GM18498 (cell line): ENCODE measurements at regions not wholly inside any gene's neighbourhood (a gene's known extent, or its start where the extent isn't known, plus 50 kb on each side); places are given as distances from the start of the nearest gene placed in this dataset.
"Not testable (repeated sequence)": the region's sequence is repeated elsewhere in the genome, so short reads cannot be mapped to it uniquely, and the experiment has no call there.

ENCODE experiments used
- ATAC-seq: cut with Tn5 transposase; IDR thresholded peaks from one replicate; pipeline ENCODE4 v1.9.1; 2021; ENCODE audit warnings: mild to moderate bottlenecking, moderate library complexity; ENCODE audit not compliant: unreplicated experiment

DNA sequence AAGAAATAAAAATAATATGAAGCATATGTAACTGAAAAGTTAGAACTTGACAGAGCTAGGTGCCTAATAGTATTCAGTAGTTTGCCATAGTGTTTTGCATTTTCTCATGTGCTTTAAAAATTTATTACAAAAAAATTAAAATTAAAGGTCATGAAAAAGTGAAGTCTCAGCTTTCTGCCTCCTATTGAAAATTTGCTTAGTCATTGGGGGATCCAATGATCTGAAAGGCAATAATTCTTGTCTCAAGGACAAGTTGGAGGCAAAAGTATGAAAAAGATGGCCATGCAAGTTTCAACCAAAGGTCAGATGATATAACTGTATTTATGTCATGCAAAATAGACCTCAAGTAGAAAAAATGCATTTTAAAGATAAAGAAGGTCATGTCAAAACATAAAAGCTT is 140.7 kb downstream of the DUSP10 start:
- no peak for ATAC-seq

GRCh38 chr1:221602830-221603229 is 139.1 kb downstream of the DUSP10 start:
- ATAC-seq: no peak

GRCh38 chr1:221604390-221604789 is 137.5 kb downstream of the DUSP10 start:
- not testable (repeated sequence) for ATAC-seq

- ATAC-seq: no peak
Measured at GRCh38 chr1:221604948-221605347, 136.9 kb downstream of the DUSP10 start.

DNA sequence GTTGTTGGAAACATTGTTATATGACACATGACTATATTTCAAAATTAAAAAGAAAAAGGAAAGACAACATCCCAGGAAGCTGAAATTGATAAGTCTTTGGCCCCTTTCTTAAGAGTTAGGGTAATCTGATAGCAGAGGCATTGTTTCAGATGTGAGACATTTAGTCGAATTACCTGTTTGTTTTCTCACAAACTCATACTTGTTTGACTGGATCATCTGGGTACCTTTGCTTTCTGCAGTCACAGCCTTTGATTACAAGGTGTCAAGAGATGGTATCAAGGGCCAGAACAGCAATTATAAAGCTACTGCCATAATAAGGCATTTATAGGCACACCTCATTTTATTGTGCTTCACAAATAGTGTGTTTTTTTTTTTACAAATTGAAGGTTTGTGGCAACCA is 136.3 kb downstream of the DUSP10 start:
- no peak for ATAC-seq

DNA sequence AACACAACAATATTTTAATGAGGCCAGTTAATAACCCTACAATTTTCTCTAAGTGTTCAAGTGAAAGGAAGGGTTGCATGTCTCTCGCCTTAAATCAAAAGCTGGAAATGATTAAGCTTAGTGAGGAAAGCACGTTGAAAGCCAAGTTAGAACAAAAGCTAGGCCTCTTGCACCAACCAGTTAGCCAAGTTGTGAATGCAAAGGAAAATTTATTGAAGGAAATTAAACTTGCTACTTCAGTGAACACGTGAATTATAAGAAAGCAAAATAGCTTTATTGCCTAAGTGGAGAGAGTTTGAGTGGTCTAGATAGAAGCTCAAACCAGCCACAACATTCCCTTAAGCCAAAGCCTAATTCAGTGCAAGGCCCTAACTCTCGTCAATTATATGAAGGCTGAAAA is 135.6 kb downstream of the DUSP10 start:
- ATAC-seq: no peak

- ATAC-seq: no peak
Measured at GRCh38 chr1:221608835-221609320, 133.0 kb downstream of the DUSP10 start.

DNA sequence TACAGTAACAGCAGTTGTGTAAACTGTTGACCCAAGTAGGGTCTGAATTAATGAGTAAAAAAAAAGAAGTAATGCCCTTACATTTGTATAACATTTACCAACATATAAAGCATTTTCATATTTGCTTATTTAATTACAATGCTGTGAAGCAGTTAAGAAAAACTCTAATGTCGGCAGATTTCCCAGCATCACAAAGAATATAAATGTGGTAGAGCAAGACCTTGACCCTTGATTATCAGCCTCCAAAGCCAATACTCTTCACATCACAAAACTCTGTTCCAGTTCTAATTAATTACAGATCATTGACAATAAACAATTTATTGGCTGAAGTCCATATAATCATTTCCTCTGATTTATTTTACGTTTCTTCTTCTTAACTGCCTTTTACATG is 130.2 kb downstream of the DUSP10 start:
- ATAC-seq: no peak

- no peak for ATAC-seq
Measured at GRCh38 chr1:221612047-221612777, 129.7 kb downstream of the DUSP10 start.

- ATAC-seq: no peak
Measured at GRCh38 chr1:221620437-221621384, 121.2 kb downstream of the DUSP10 start.

DNA sequence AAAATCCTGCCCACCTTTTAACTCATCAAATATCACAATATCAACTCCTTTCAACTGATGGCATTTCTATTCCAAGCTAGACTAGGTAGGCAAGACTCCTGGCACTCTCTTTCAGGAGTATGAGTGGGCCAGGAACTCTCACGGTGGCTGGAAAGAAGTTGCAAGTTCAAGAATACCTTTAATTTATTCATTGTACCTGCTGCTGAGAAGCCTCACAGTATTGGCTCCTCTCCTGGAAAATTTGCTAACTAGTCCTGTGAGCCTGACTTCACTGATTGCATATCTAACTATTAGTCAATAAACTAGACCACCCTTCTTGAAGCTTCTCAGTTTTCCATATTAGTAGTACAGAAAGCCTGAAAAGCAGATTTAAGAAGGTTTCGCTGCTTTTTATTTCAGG is 120.2 kb downstream of the DUSP10 start:
- ATAC-seq: no peak

- ATAC-seq: no peak
Measured at GRCh38 chr1:221622389-221622788, 119.5 kb downstream of the DUSP10 start.

DNA sequence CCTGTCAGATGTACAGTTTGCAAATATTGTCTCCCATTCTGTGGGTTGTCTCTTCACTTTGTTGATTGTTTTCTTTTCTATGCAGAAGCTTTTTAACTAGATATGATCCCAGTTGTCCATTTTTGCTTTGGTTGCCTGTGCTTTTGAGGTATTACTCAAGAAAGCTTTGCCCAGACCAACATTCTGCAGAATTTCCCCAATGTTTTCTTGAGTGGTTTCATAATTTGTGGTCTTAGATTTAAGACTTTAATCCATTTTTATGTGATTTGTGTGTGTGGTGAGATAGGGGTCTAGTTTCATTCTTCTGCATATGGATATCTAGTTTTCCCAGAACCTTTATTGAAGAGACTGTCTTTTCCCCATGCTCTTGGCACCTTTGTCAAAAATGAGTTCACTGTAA is 116.9 kb downstream of the DUSP10 start:
- ATAC-seq: no peak

DNA sequence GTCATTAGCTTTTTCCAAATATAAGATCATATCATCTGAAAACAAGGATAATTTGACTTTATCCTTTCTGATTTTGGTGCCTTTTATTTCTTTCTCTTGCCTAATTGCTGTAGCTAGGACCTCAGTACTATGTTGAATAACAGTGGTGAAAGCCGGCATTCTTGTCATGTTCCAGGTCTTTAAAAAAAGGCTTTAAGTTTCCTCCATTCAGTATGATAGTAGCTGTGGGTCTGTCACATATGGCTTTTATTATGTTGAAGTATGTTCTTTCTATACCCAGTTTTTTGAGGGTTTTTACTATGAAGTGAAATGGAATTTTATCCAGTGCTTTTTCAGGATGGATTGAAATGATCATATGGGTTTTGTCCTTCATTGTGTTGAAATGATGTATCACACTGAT is 115.8 kb downstream of the DUSP10 start:
- ATAC-seq: no peak

GRCh38 chr1:221630236-221630635 is 111.7 kb downstream of the DUSP10 start:
- no peak for ATAC-seq

DNA sequence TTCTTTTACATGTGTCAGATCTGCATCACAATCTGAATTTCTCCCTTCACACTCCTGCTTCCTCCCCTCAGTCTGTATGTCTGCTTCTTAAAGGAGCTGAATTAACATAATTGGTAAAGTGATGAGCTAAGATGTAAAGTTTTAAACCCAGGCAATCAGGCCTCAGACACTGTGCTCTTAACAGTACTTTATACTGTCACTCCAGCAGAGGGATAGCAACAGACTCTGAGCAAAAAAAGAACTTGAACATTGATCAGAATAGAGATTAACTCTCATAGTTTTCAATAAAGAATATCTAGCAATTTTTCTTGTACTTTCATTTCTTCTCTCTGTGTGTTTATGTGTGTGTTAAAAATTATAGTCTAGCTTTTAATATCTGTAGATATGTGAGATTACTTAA is 110.3 kb downstream of the DUSP10 start:
- no peak for ATAC-seq

DNA sequence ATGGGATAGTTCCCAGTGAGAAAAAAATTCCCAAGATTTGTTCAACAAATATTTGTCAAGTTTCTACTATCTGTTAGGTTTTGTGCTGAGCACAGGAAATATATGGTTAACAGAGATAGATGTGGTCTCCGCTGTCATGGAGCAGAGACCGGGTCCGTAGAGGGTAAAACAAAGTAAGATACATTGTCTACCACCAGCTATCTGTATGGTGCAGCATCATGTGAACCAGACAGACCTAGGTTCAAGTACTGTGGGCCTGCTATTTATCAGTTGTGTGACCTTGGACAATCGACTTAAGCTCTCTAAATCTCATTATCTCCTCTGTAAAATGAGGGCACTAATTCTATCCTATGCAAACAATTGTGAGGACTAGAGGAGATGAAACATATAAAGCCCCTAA is 109.8 kb downstream of the DUSP10 start:
- ATAC-seq: no peak

DNA sequence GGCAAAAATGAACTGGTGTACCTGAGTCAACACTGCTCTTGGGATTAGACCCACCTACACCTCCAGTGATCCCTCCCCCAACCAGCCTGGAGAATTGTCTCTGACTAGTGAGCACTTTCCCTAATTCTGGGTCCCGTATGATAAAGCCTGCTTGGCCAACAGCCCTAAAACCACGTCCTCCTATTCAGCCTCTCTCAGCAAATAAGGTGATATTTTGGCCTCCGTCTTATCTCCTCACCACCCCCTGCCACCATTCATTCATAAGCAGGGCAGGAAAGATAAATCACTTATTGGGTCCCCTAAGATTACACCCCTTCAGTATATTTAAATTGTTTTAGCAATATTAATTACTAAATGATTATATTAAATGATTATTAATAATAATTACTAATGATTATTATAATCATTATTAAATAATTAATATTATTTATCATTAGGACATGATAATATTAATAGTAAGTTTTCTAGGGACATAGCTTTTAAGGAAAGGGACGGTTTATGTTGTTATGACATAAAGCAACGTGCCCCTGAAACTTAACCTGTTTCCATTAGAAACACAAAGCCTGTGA is 108.0 kb downstream of the DUSP10 start:
- no peak for ATAC-seq

DNA sequence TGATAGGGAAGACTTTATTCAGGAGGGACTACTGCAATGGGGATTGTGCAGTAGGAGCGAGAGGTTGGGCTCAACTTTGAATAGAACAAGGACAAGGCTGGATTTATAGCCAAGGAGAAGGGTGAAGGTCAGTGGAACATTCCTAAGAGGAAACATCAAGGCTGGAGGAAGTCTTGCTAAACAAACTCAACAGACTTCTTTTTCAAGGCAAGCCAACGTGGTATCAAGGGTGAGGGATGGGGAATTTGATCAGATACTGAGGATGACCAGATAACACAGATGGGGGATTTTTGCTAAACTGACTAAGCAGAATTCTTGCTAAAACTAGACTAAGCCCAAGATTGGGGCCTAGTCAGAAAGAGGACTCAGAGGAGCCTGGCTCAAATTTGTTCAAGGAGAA is 107.3 kb downstream of the DUSP10 start:
- ATAC-seq: no peak

DNA sequence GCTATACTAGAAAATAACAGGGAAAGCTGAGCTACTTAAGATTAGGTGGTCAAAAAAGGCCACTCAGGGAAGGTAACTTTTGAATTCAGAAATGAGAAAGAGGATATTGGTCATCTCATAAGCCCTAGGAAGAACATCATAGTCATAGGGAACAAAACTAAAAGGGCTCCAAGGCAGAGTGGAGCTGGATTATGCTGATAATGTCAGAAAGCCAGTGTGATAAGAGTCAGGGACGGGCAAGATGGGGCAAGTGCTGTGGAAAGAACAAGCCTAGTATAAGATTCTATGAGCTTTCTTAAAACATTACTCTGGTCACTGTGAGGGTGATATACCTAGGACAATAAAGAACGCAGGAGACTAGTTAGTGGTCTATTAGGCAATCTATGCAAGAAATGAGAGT is 106.6 kb downstream of the DUSP10 start:
- no peak for ATAC-seq

DNA sequence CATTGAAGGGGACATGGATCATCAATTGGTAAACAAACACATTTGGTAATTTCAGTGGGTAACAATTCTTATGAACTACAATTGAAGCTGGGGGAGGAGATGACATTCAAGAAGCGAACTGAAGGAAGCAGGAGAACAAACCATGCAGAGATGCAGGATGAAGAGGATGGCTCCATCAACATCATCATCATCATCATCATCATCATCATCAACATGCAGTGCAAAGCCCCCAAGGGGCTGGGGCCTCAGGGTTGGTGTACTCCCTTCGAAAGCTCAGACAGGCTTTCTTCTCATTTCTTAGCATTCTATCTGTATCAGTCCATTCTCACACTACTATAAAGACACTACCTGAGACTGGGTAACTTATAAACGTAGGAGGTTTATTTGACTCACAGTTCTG is 105.8 kb downstream of the DUSP10 start:
- ATAC-seq: no peak

DNA sequence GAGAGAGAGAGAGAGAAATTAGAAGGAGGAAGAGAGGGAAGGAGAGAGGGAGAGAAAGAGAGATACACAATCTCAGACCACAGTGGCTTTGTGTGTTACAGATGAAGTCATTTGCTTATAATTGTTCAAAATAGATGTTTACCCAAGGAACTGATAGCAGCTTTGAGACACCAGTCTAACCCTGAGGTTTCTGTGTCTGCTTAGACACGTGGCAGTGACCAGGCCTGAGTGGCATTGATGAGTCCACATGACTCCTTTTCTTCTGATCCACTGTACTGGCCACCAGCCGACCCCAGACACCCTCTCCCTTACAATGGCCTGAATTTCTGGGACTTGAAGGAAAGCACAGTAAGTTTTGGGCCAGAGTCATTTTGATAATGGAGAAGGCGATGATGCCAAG is 104.9 kb downstream of the DUSP10 start:
- ATAC-seq: no peak
